H1 (cell line): ENCODE measurements at regions not wholly inside any gene's neighbourhood (a gene's known extent, or its start where the extent isn't known, plus 50 kb on each side); places are given as distances from the start of the nearest gene placed in this dataset.

Source experiments
- CTCF ChIA-PET: fragments of 300-600 bp; sonication (Branson Sonifier 250); formaldehyde crosslinking; loops from one replicate; lab custom pipeline; 2021; ENCODE audit not compliant: partially characterized antibody; lab: Charles Lee
- POLR2A ChIA-PET: fragments of 300-600 bp; sonication (Branson Sonifier 250); formaldehyde crosslinking; loops from one replicate; lab custom pipeline; 2021; ENCODE audit warnings: inconsistent platforms; ENCODE audit not compliant: partially characterized antibody; lab: Charles Lee
- DNase-seq, 2 experiments: peaks; one replicate each; pipeline versions ENCODE4 v3.0.0 to v3.0.0-alpha.2; 2010 to 2022; ENCODE audit warnings: low spot score in 2 of 2, low read depth in 1 of 2, mixed read lengths in 1 of 2
- FAIRE-seq: peaks from 2 replicates; lab custom pipeline; 2011; peaks lifted over from hg19 to GRCh38; lab: Jason Lieb, UNC
- H2AFZ ChIP-seq: 2 replicates; pipeline ENCODE4 v1.8.1; 2012; ENCODE audit warnings: low read length, inconsistent platforms
- H2AK5ac ChIP-seq: 2 replicates; pipeline ENCODE4 v1.6.1; 2013; ENCODE audit warnings: low read depth, low read length
- H2BK120ac ChIP-seq: replicated peaks from 2 replicates; pipeline ENCODE3; 2013; ENCODE audit warnings: low read depth, low read length, inconsistent platforms
- H2BK12ac ChIP-seq: 2 replicates; pipeline ENCODE4 v1.6.1; 2013; ENCODE audit warnings: low read depth, low read length
- H2BK15ac ChIP-seq: 2 replicates; pipeline ENCODE4 v1.6.1; 2013; ENCODE audit warnings: low read length
- H2BK20ac ChIP-seq: 2 replicates; pipeline ENCODE4 v1.6.1; 2013; ENCODE audit warnings: low read length
- H2BK5ac ChIP-seq: 2 replicates; pipeline ENCODE4 v1.6.1; 2013; ENCODE audit warnings: low read depth, low read length
- H3K14ac ChIP-seq: 2 replicates; pipeline ENCODE4 v1.6.1; 2013; ENCODE audit warnings: inconsistent platforms; ENCODE audit not compliant: insufficient read length
- H3K18ac ChIP-seq: 2 replicates; pipeline ENCODE4 v1.6.1; 2013; ENCODE audit warnings: low read length; ENCODE audit errors: extremely low read depth
- H3K23ac ChIP-seq: 2 replicates; pipeline ENCODE4 v1.6.1; 2013; ENCODE audit warnings: inconsistent platforms; ENCODE audit not compliant: insufficient read length
- H3K23me2 ChIP-seq: 2 replicates; pipeline ENCODE4 v1.6.1; 2013; ENCODE audit warnings: low read depth, low read length
- H3K27ac ChIP-seq: 2 replicates; pipeline ENCODE4 v1.6.1; 2011; ENCODE audit warnings: low read depth, low read length, inconsistent platforms
- H3K27me3 ChIP-seq, 4 experiments: replicated peaks in 1 of 4; 1 replicate in 1 of 4; 2 replicates in 3 of 4; pipeline versions ENCODE4 v1.6.1 to v1.8.1; 2011 to 2013; ENCODE audit warnings: low read length in 3 of 4, mild to moderate bottlenecking in 3 of 4, inconsistent platforms in 2 of 4, mixed read lengths in 2 of 4, moderate library complexity in 1 of 4; ENCODE audit not compliant: control insufficient read depth in 3 of 4, insufficient read depth in 3 of 4; ENCODE audit errors: extremely low read depth in 1 of 4
- H3K36me3 ChIP-seq, 4 experiments: 2 replicates each; pipeline versions ENCODE4 v1.6.1 to v1.8.1; 2011 to 2013; ENCODE audit warnings: mild to moderate bottlenecking in 4 of 4, low read length in 3 of 4, moderate library complexity in 2 of 4, control low read depth in 1 of 4, inconsistent platforms in 1 of 4; ENCODE audit not compliant: insufficient read depth in 4 of 4, control insufficient read depth in 2 of 4
- H3K4ac ChIP-seq: replicated peaks from 2 replicates; pipeline ENCODE3; 2013; ENCODE audit warnings: low read length, low read depth, mixed read lengths, inconsistent platforms; ENCODE audit not compliant: insufficient read length
- H3K4me1 ChIP-seq, 4 experiments: replicated peaks in 1 of 4; 1 replicate in 1 of 4; 2 replicates in 3 of 4; pipeline versions ENCODE4 v1.6.1 to v1.8.1; 2011 to 2013; ENCODE audit warnings: low read length in 3 of 4, inconsistent platforms in 2 of 4, mixed read lengths in 1 of 4; ENCODE audit not compliant: insufficient read depth in 4 of 4, control insufficient read depth in 3 of 4
- H3K4me2 ChIP-seq, 2 experiments: 2 replicates each; pipeline versions ENCODE4 v1.6.1 to v1.8.1; 2011 to 2013; ENCODE audit warnings: low read depth in 2 of 2, low read length in 2 of 2, control low read depth in 1 of 2, inconsistent platforms in 1 of 2, mild to moderate bottlenecking in 1 of 2; ENCODE audit not compliant: insufficient read depth in 1 of 2
- H3K4me3 ChIP-seq, 4 experiments: fragments of 200-600, 300-600 bp in 1 of 4; sonication (generic), shearing (Covaris generic), sonication (Bioruptor Twin) in 1 of 4; 2 replicates each; pipeline versions ENCODE4 v1.5.1 to v1.8.1; 2011 to 2016; ENCODE audit warnings: low read length in 4 of 4, low read depth in 3 of 4, control low read depth in 2 of 4, inconsistent platforms in 2 of 4, mild to moderate bottlenecking in 2 of 4, mixed read lengths in 1 of 4, moderate library complexity in 1 of 4; ENCODE audit not compliant: insufficient read depth in 2 of 4; ENCODE audit errors: extremely low read depth in 1 of 4
- H3K56ac ChIP-seq: replicated peaks from 2 replicates; pipeline ENCODE3; 2013; ENCODE audit warnings: low read depth, mild to moderate bottlenecking, mixed read lengths, low read length, inconsistent platforms; ENCODE audit not compliant: insufficient read length
- H3K79me1 ChIP-seq: 2 replicates; pipeline ENCODE4 v1.6.1; 2013; ENCODE audit warnings: low read depth, low read length, control low read depth
- H3K79me2 ChIP-seq, 2 experiments: 2 replicates each; pipeline versions ENCODE4 v1.6.1 to v1.8.1; 2012 to 2013; ENCODE audit warnings: low read length in 2 of 2, mild to moderate bottlenecking in 2 of 2, inconsistent platforms in 1 of 2; ENCODE audit not compliant: insufficient read depth in 2 of 2, control insufficient read depth in 1 of 2
- H3K9ac ChIP-seq, 4 experiments: replicated peaks in 1 of 4; 1 replicate in 1 of 4; 2 replicates in 3 of 4; pipeline versions ENCODE4 v1.6.1 to v1.8.1; 2011 to 2013; ENCODE audit warnings: low read depth in 3 of 4, low read length in 3 of 4, control low read depth in 2 of 4, mild to moderate bottlenecking in 2 of 4, moderate library complexity in 2 of 4, inconsistent platforms in 1 of 4; ENCODE audit errors: extremely low read depth in 1 of 4
- H3K9me3 ChIP-seq, 2 experiments: 2 replicates each; pipeline versions ENCODE4 v1.6.1 to v1.8.1; 2012 to 2013; ENCODE audit warnings: mild to moderate bottlenecking in 2 of 2, moderate library complexity in 2 of 2, control low read depth in 1 of 2, inconsistent platforms in 1 of 2, low read depth in 1 of 2, low read length in 1 of 2, mixed read lengths in 1 of 2; ENCODE audit not compliant: insufficient read depth in 2 of 2
- H4K20me1 ChIP-seq, 2 experiments: replicated peaks in 1 of 2; 2 replicates each; pipeline versions ENCODE3 to v1.8.1; 2011 to 2013; ENCODE audit warnings: inconsistent platforms in 2 of 2, low read length in 2 of 2, mild to moderate bottlenecking in 1 of 2; ENCODE audit not compliant: insufficient read depth in 2 of 2, control insufficient read depth in 1 of 2
- H4K5ac ChIP-seq: 2 replicates; pipeline ENCODE4 v1.6.1; 2013; ENCODE audit warnings: low read length, low read depth, mixed read lengths, inconsistent platforms; ENCODE audit not compliant: insufficient read length
- H4K8ac ChIP-seq: 2 replicates; pipeline ENCODE4 v1.8.0; 2013; ENCODE audit warnings: mild to moderate bottlenecking, moderate library complexity, low read length, inconsistent platforms; ENCODE audit not compliant: insufficient read depth; ENCODE audit errors: extremely low read depth
- H4K91ac ChIP-seq: replicated peaks from 2 replicates; pipeline ENCODE3; 2013; ENCODE audit warnings: low read length, mixed read lengths, inconsistent platforms; ENCODE audit not compliant: insufficient read length
- BCL11A ChIP-seq, 2 experiments: IDR thresholded peaks; one replicate each; pipeline ENCODE4 v1.6.1; 2011; ENCODE audit warnings: low read depth in 2 of 2, low read length in 2 of 2, mild to moderate bottlenecking in 2 of 2
- CBX8 ChIP-seq: fragments of 300-800, 300-1000 bp; sonication (generic); IDR thresholded peaks from 2 replicates; pipeline ENCODE4 v1.7.1; 2016; ENCODE audit warnings: low read depth, low read length, borderline replicate concordance
- HDAC6 ChIP-seq: IDR thresholded peaks from one replicate; pipeline ENCODE4 v1.7.1; 2012; ENCODE audit warnings: low read depth, mild to moderate bottlenecking, inconsistent platforms, low read length, moderate library complexity
- JUND ChIP-seq: IDR thresholded peaks from 2 replicates; pipeline ENCODE4 v1.6.1; 2011; ENCODE audit warnings: mild to moderate bottlenecking, improper control_type of control experiment, low read length
- POLR2A ChIP-seq, 2 experiments: IDR thresholded peaks; 1 replicate in 1 of 2; 2 replicates in 1 of 2; pipeline ENCODE4 v1.6.1; 2011; ENCODE audit warnings: low read depth in 2 of 2, low read length in 2 of 2, mild to moderate bottlenecking in 2 of 2; ENCODE audit errors: control extremely low read depth in 1 of 2
- RAD21 ChIP-seq, 2 experiments: IDR thresholded peaks in 1 of 2; conservative IDR thresholded peaks in 1 of 2; 2 replicates each; pipeline ENCODE4 v1.6.1; 2011; ENCODE audit warnings: low read depth in 2 of 2, low read length in 2 of 2, improper control_type of control experiment in 1 of 2, inconsistent platforms in 1 of 2, mild to moderate bottlenecking in 1 of 2, moderate library complexity in 1 of 2
- SUZ12 ChIP-seq: fragments of 200-600 bp; sonication (generic); IDR thresholded peaks from 2 replicates; pipeline ENCODE4 v1.6.1; 2012; ENCODE audit warnings: mild to moderate bottlenecking, inconsistent platforms, low read length, moderate library complexity, mixed read lengths
- WGBS, 2 experiments: shearing (Covaris generic) in 1 of 2; methylation state at CpG; one replicate each; pipeline versions ENCODE4 v1.1.6 to v1.1.7; 2013 to 2015; ENCODE audit warnings: low lambda C conversion rate in 2 of 2, mixed read lengths in 2 of 2, inconsistent platforms in 1 of 2, low coverage in 1 of 2, missing lambda C conversion rate in 1 of 2; ENCODE audit not compliant: insufficient replicate concordance in 2 of 2, insufficient coverage in 1 of 2, insufficient read length in 1 of 2; ENCODE audit errors: extremely low coverage in 1 of 2, missing lambda C conversion rate in 1 of 2; 5-methylcytosine and 5-hydroxymethylcytosine counted together

DNA sequence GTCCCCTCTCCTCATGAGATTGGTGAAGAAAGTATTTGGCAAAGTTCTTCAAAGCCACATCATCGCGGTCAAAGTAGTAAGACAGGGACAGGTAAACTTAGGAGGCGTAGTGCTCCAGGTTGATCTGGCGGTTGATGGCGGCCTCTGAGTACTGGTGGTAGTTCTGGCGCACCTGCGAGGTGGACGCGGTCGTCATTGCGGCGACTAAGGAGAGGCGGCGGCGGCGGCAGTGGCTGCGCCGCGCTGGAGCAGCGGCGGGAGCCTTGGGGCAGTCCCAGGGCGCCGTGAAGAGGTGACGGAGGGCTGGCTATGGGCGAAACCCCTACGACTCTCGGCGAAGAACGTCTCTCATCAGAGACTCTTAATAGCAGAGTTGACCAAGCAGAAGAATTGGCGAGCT, 107.2 kb upstream of the UBE2E3 start:
- no peak overlapping the region for H3K56ac ChIP-seq
- H2BK5ac ChIP-seq = no peak overlapping the region
- no peak overlapping the region for H2BK15ac ChIP-seq
- no peak for TF ChIP-seq CBX8
- TF ChIP-seq SUZ12 = no peak
- no peak for TF ChIP-seq HDAC6
- no peak for TF ChIP-seq JUND
- no peak for TF ChIP-seq BCL11A (IDR thresholded peaks at IDR 0.05; ENCODE audit: low read depth in 2 of 2, low read length in 2 of 2)
- no peak for TF ChIP-seq POLR2A (IDR thresholded peaks at IDR 0.05; ENCODE audit: control extremely low read depth in 1 of 2, low read depth in 2 of 2, low read length in 2 of 2)
- no peak for TF ChIP-seq RAD21 (IDR thresholded peaks at IDR 0.05 in 1 of 2, conservative IDR thresholded peaks at IDR 0.05 in 1 of 2; ENCODE audit: low read depth in 2 of 2, low read length in 2 of 2)
- no peak overlapping the region for H2AK5ac ChIP-seq
- no peak for DNase-seq
- H4K5ac ChIP-seq = no peak overlapping the region
- no peak overlapping the region for H3K23ac ChIP-seq
- H3K4me3 ChIP-seq = no peak overlapping the region
- no peaks in the 10 kb centered on the region for H3K79me2 ChIP-seq
- H3K9ac ChIP-seq = no peak overlapping the region
- H3K79me1 ChIP-seq = no peaks in the 10 kb centered on the region
- H4K8ac ChIP-seq = no peak overlapping the region
- no peak overlapping the region for H3K18ac ChIP-seq
- no peaks in the 10 kb centered on the region for H3K23me2 ChIP-seq
- H2BK20ac ChIP-seq = no peak overlapping the region
- no peaks in the 10 kb centered on the region for H3K9me3 ChIP-seq
- no peak overlapping the region for H3K4me2 ChIP-seq
- H4K20me1 ChIP-seq = no peaks in the 10 kb centered on the region
- H3K4ac ChIP-seq = no peak overlapping the region
- H2BK12ac ChIP-seq = no peak overlapping the region
- no peaks in the 10 kb centered on the region for H3K4me1 ChIP-seq
- H2BK120ac ChIP-seq = no peak overlapping the region
- H3K36me3 ChIP-seq = no peaks in the 10 kb centered on the region
- no peaks in the 10 kb centered on the region for H3K27me3 ChIP-seq
- FAIRE-seq = no peak
- 100% methylated on average over 4 of the region's 30 CpGs; no CpG with 5 or more reads in 1 of the 2 experiments for WGBS, 2 experiments
- no peak overlapping the region for H3K14ac ChIP-seq
- POLR2A ChIA-PET = no interaction called here
- no peak overlapping the region for H2AFZ ChIP-seq
- no peak overlapping the region for H3K27ac ChIP-seq
- CTCF ChIA-PET = no interaction called here
- no peak overlapping the region for H4K91ac ChIP-seq
